HG03575 (cell line): ENCODE measurements at regions not wholly inside any gene's neighbourhood (a gene's known extent, or its start where the extent isn't known, plus 50 kb on each side); places are given as distances from the start of the nearest gene placed in this dataset.
"Not testable (repeated sequence)": the region's sequence is repeated elsewhere in the genome, so short reads cannot be mapped to it uniquely, and the experiment has no call there.

ENCODE experiments used
- ATAC-seq: cut with Tn5 transposase; IDR thresholded peaks from one replicate; pipeline ENCODE4 v1.9.1; 2021; ENCODE audit not compliant: unreplicated experiment, insufficient number of reproducible peaks, low FRiP score; ENCODE audit errors: extremely low read depth

GRCh38 chr3:110323349-110323748 lies 748.3 kb upstream of the NECTIN3 start:
- ATAC-seq: no peak

GRCh38 chr3:110324171-110324705 lies 747.4 kb upstream of the NECTIN3 start:
- no peak for ATAC-seq

GRCh38 chr3:110327870-110328269 lies 743.7 kb upstream of the NECTIN3 start:
- no peak for ATAC-seq

- not testable (repeated sequence) for ATAC-seq
Measured at GRCh38 chr3:110331562-110331961, 740.1 kb upstream of the NECTIN3 start.

- no peak for ATAC-seq
Measured at GRCh38 chr3:110332629-110333028, 739.0 kb upstream of the NECTIN3 start.

- ATAC-seq: no peak
Measured at GRCh38 chr3:110341047-110341446, 730.6 kb upstream of the NECTIN3 start.

- ATAC-seq: no peak
Measured at GRCh38 chr3:110343376-110343775, 728.2 kb upstream of the NECTIN3 start.

GRCh38 chr3:110343945-110344344 lies 727.7 kb upstream of the NECTIN3 start:
- peak; percentile 80 for ATAC-seq

- ATAC-seq: no peak
Measured at GRCh38 chr3:110344487-110344886, 727.1 kb upstream of the NECTIN3 start.

- ATAC-seq: peak; percentile 26
Measured at GRCh38 chr3:110344897-110345767, 726.5 kb upstream of the NECTIN3 start.

- no peak for ATAC-seq
Measured at GRCh38 chr3:110349295-110349694, 722.3 kb upstream of the NECTIN3 start.

- no peak for ATAC-seq
Measured at GRCh38 chr3:110352841-110353604, 718.6 kb upstream of the NECTIN3 start.

GRCh38 chr3:110362751-110363150 lies 708.9 kb upstream of the NECTIN3 start:
- ATAC-seq: no peak

- ATAC-seq: not testable (repeated sequence)
Measured at GRCh38 chr3:110367289-110367688, 704.3 kb upstream of the NECTIN3 start.

GRCh38 chr3:110375751-110376518 lies 695.7 kb upstream of the NECTIN3 start:
- no peak for ATAC-seq

GRCh38 chr3:110378481-110378880 lies 693.1 kb upstream of the NECTIN3 start:
- no peak for ATAC-seq

- no peak for ATAC-seq
Measured at GRCh38 chr3:110381992-110382391, 689.6 kb upstream of the NECTIN3 start.

GRCh38 chr3:110383356-110383755 lies 688.3 kb upstream of the NECTIN3 start:
- no peak for ATAC-seq

- no peak for ATAC-seq
Measured at GRCh38 chr3:110384601-110385000, 687.0 kb upstream of the NECTIN3 start.
